Lower leg skin (tissue), 3 donors: ENCODE measurements at regions not wholly inside any gene's neighbourhood (a gene's known extent, or its start where the extent isn't known, plus 50 kb on each side); places are given as distances from the start of the nearest gene placed in this dataset.

Experiments
- CTCF ChIP-seq, 3 donors: fragments of 450-650 bp; IDR thresholded peaks; one replicate each; pipeline ENCODE4 v1.5.1; 2016; ENCODE audit warnings: antibody characterized with exemption in 3 of 3, mild to moderate bottlenecking in 3 of 3, moderate library complexity in 2 of 3
- POLR2A ChIP-seq, 2 donors: fragments of 450-650 bp; IDR thresholded peaks; one replicate each; pipeline ENCODE4 v1.6.1; 2016 to 2017; ENCODE audit warnings: antibody characterized with exemption in 2 of 2, mild to moderate bottlenecking in 1 of 2, moderate library complexity in 1 of 2

GRCh38 chr7:36100226-36100625 lies 52.8 kb upstream of the EEPD1 start:
- TF ChIP-seq CTCF (IDR thresholded peaks at IDR 0.05) (no peak), POLR2A (IDR thresholded peaks at IDR 0.05) (no peak)
